Keratinocyte (primary cell): ENCODE measurements at regions not wholly inside any gene's neighbourhood (a gene's known extent, or its start where the extent isn't known, plus 50 kb on each side); places are given as distances from the start of the nearest gene placed in this dataset.

Source experiments
- EZH2 ChIP-seq: IDR thresholded peaks from one replicate; pipeline ENCODE4 v1.6.1; 2012; ENCODE audit warnings: inconsistent platforms, mild to moderate bottlenecking, low read length, moderate library complexity
- TF ChIP-seq, protein P1 (sequence below), 3 experiments: IDR thresholded peaks in 1 of 3; conservative IDR thresholded peaks in 1 of 3; optimal IDR thresholded peaks in 1 of 3; 2 replicates in 2 of 3; 3 replicates in 1 of 3; pipeline versions ENCODE3 to v1.5.1; 2011; ENCODE audit warnings: low read length in 3 of 3, mild to moderate bottlenecking in 3 of 3, moderate library complexity in 2 of 3, control low read depth in 1 of 3, inconsistent platforms in 1 of 3; ENCODE audit not compliant: insufficient read depth in 2 of 3; ENCODE audit errors: extremely low read depth in 1 of 3

GRCh38 chr4:126441173-126442035, 1126.6 kb downstream of the FAT4 start:
- TF ChIP-seq, protein P1, sequence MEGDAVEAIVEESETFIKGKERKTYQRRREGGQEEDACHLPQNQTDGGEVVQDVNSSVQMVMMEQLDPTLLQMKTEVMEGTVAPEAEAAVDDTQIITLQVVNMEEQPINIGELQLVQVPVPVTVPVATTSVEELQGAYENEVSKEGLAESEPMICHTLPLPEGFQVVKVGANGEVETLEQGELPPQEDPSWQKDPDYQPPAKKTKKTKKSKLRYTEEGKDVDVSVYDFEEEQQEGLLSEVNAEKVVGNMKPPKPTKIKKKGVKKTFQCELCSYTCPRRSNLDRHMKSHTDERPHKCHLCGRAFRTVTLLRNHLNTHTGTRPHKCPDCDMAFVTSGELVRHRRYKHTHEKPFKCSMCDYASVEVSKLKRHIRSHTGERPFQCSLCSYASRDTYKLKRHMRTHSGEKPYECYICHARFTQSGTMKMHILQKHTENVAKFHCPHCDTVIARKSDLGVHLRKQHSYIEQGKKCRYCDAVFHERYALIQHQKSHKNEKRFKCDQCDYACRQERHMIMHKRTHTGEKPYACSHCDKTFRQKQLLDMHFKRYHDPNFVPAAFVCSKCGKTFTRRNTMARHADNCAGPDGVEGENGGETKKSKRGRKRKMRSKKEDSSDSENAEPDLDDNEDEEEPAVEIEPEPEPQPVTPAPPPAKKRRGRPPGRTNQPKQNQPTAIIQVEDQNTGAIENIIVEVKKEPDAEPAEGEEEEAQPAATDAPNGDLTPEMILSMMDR (optimal IDR thresholded peaks at IDR 0.05 in 1 of 3, IDR thresholded peaks at IDR 0.05 in 1 of 3, conservative IDR thresholded peaks at IDR 0.05 in 1 of 3; ENCODE audit: extremely low read depth in 1 of 3, insufficient read depth in 2 of 3, low read length in 3 of 3): no peak
- TF ChIP-seq EZH2: no peak
